ENCODE measurements at regions not wholly inside any gene's neighbourhood (a gene's known extent, or its start where the extent isn't known, plus 50 kb on each side); places are given as distances from the start of the nearest gene placed in this dataset.

GRCh38 chr1:224864006-224864405, 65.5 kb upstream of the DNAH14 start:
- CTCF ChIA-PET, result no interaction called here
- Mint-ChIP-seq H3K9me3 (ENCODE audit: unreplicated experiment) (no peaks in the 10 kb centered on the region), H3K27me3 (ENCODE audit: insufficient read depth, unreplicated experiment) (no peaks in the 10 kb centered on the region), H3K27ac (ENCODE audit: unreplicated experiment) (no peak overlapping the region), H3K36me3 (ENCODE audit: insufficient read depth, unreplicated experiment) (no peaks in the 10 kb centered on the region), H3K4me1 (ENCODE audit: low read depth, unreplicated experiment) (no peaks in the 10 kb centered on the region), H3K4me3 (ENCODE audit: unreplicated experiment) (no peak overlapping the region)
- DNase-seq, result no peak
- Histone ChIP-seq H3K27me3 (replicated peaks; ENCODE audit: control insufficient read depth, insufficient read depth, low read length) (no peaks in the 10 kb centered on the region), H3K4me1 (no peaks in the 10 kb centered on the region), H3K9me3 (peaks cover 8% of the 10 kb centered on the region; the same call in 1 of the 2 replicates), H3K4me3 (ENCODE audit: low read depth, low read length) (no peak overlapping the region), H3K36me3 (ENCODE audit: control insufficient read depth, insufficient read depth, low read length) (no peaks in the 10 kb centered on the region)
- intact Hi-C loops (cut with micrococcal nuclease; ENCODE audit: unreplicated experiment), result no loop called here
- TF ChIP-seq, protein P1, sequence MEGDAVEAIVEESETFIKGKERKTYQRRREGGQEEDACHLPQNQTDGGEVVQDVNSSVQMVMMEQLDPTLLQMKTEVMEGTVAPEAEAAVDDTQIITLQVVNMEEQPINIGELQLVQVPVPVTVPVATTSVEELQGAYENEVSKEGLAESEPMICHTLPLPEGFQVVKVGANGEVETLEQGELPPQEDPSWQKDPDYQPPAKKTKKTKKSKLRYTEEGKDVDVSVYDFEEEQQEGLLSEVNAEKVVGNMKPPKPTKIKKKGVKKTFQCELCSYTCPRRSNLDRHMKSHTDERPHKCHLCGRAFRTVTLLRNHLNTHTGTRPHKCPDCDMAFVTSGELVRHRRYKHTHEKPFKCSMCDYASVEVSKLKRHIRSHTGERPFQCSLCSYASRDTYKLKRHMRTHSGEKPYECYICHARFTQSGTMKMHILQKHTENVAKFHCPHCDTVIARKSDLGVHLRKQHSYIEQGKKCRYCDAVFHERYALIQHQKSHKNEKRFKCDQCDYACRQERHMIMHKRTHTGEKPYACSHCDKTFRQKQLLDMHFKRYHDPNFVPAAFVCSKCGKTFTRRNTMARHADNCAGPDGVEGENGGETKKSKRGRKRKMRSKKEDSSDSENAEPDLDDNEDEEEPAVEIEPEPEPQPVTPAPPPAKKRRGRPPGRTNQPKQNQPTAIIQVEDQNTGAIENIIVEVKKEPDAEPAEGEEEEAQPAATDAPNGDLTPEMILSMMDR (IDR thresholded peaks at IDR 0.05; ENCODE audit: insufficient read depth in 1 of 2, low read depth in 1 of 2, low read length in 1 of 2, severe bottlenecking in 1 of 2, unreplicated experiment in 1 of 2), result no peak
- POLR2A ChIA-PET, result no interaction called here
- no TSS peak for BruUV-seq (replicated peaks)

DNA sequence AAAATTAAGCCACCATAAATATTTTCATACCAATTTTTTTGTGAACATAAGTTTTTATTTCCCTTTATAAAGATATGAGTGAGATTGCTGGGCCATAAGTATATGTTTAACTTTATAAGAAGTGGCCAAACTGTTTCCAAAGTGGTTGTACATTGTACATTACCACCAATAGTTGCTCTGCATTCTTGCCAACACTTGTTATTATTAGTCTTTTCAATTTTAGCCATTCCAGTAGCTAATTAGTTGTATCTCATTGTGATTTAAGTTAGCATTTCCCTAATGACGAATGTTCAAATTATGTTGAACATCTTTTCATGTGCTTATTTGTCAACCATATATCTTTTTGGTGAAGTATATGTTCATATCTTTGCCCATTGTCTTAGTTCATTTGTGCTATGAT, 64.0 kb upstream of the DNAH14 start:
- BruUV-seq (replicated peaks), result no TSS peak
- Histone ChIP-seq H3K36me3 (ENCODE audit: control insufficient read depth, insufficient read depth, low read length) (no peaks in the 10 kb centered on the region), H3K4me1 (no peaks in the 10 kb centered on the region), H3K27me3 (replicated peaks; ENCODE audit: control insufficient read depth, insufficient read depth, low read length) (no peaks in the 10 kb centered on the region), H3K4me3 (ENCODE audit: low read depth, low read length) (no peak overlapping the region), H3K9me3 (peaks cover 8% of the 10 kb centered on the region; the same call in 1 of the 2 replicates)
- no peak for DNase-seq
- TF ChIP-seq, protein P1 (IDR thresholded peaks at IDR 0.05; ENCODE audit: insufficient read depth in 1 of 2, low read depth in 1 of 2, low read length in 1 of 2, severe bottlenecking in 1 of 2, unreplicated experiment in 1 of 2), result no peak
- CTCF ChIA-PET, result no interaction called here
- H3K36me3 Mint-ChIP-seq (ENCODE audit: insufficient read depth, unreplicated experiment), result no peaks in the 10 kb centered on the region
- no peaks in the 10 kb centered on the region for H3K27me3 Mint-ChIP-seq (ENCODE audit: insufficient read depth, unreplicated experiment)
- intact Hi-C loops (cut with micrococcal nuclease; ENCODE audit: unreplicated experiment), result no loop called here
- H3K9me3 Mint-ChIP-seq (ENCODE audit: unreplicated experiment), result no peaks in the 10 kb centered on the region
- POLR2A ChIA-PET, result no interaction called here
- no peaks in the 10 kb centered on the region for H3K4me1 Mint-ChIP-seq (ENCODE audit: low read depth, unreplicated experiment)
- no peak overlapping the region for H3K4me3 Mint-ChIP-seq (ENCODE audit: unreplicated experiment)
- H3K27ac Mint-ChIP-seq (ENCODE audit: unreplicated experiment), result no peak overlapping the region

DNA sequence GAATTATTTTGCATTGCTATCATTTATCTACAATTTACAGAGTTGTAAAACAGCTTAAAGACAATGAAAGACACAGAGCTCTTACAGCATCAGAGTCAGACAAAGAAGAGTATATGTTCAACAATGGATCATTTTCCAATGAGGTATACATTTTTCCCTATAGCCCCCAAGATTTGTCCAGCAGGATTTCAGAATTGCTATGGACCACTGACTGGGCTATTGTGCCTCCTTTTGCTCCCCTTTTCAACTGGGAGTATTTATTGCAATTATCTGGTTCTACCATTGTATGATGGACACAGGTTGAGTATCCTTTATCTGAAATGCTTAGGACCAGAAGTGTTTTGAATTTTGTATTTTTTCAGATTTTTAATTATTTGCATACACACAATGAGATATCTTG, 62.5 kb upstream of the DNAH14 start:
- Histone ChIP-seq H3K36me3 (ENCODE audit: control insufficient read depth, insufficient read depth, low read length) (no peaks in the 10 kb centered on the region), H3K4me3 (ENCODE audit: low read depth, low read length) (no peak overlapping the region), H3K27me3 (replicated peaks; ENCODE audit: control insufficient read depth, insufficient read depth, low read length) (no peaks in the 10 kb centered on the region), H3K9me3 (peaks cover 8% of the 10 kb centered on the region; the same call in 1 of the 2 replicates), H3K4me1 (no peaks in the 10 kb centered on the region)
- Mint-ChIP-seq H3K36me3 (ENCODE audit: insufficient read depth, unreplicated experiment) (no peaks in the 10 kb centered on the region), H3K27ac (ENCODE audit: unreplicated experiment) (no peak overlapping the region), H3K4me1 (ENCODE audit: low read depth, unreplicated experiment) (no peaks in the 10 kb centered on the region), H3K4me3 (ENCODE audit: unreplicated experiment) (no peak overlapping the region), H3K9me3 (ENCODE audit: unreplicated experiment) (no peaks in the 10 kb centered on the region), H3K27me3 (ENCODE audit: insufficient read depth, unreplicated experiment) (no peaks in the 10 kb centered on the region)
- TF ChIP-seq, protein P1 (IDR thresholded peaks at IDR 0.05; ENCODE audit: insufficient read depth in 1 of 2, low read depth in 1 of 2, low read length in 1 of 2, severe bottlenecking in 1 of 2, unreplicated experiment in 1 of 2), result no peak
- ChIA-PET POLR2A (no interaction called here), CTCF (no interaction called here)
- BruUV-seq (replicated peaks), result no TSS peak
- DNase-seq, result no peak
- intact Hi-C loops (cut with micrococcal nuclease; ENCODE audit: unreplicated experiment), result no loop called here
